Retinal pigment epithelial cell (primary cell): ENCODE measurements at regions not wholly inside any gene's neighbourhood (a gene's known extent, or its start where the extent isn't known, plus 50 kb on each side); places are given as distances from the start of the nearest gene placed in this dataset.

Source experiments
- DNase-seq: peaks from one replicate; pipeline ENCODE4 v3.0.0-alpha.2; 2010; ENCODE audit warnings: low read depth
- H3K4me3 ChIP-seq: 2 replicates; pipeline ENCODE4 v1.5.1; 2011; ENCODE audit warnings: mild to moderate bottlenecking, low read length, control low read depth, moderate library complexity
- TF ChIP-seq, protein P1 (sequence below): conservative IDR thresholded peaks from 2 replicates; pipeline ENCODE4 v1.5.1; 2011; ENCODE audit warnings: low read depth, low read length, control low read depth, inconsistent platforms

DNA sequence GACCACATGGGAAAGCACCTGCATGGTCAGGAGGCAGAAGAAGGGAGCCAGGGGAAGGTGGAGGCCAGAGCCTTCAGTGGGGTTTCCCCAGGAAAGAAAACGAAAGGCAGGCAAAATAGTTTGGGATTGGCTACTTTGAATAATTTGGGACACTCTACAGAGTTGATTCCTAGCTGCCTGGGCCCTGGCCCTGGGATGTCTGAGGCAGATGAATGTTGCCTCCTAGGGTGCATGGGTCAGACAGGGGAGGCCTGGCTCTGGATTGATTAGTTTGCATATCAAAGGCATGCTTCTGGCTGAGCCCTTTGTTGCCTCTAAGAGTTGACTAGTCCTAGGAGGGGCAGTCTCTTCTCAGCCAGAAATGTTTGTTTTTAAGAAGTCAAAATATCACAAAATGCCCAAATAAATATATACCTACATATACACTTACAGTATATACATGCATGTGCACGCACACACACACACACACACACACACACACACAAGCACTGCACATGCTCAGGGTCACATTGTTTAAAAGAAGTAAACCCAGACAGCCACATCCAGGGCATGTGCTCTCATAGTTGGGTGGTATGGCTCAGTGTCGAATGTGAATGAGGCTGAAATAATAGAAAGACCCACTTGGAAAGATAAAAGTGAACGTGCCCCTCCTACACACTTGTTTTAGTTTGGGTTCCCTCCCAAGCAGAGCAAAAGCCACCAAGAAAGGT is 184.2 kb downstream of the GPAM start:
- no peak overlapping the region for H3K4me3 ChIP-seq
- DNase-seq, result no peak
- TF ChIP-seq, protein P1, sequence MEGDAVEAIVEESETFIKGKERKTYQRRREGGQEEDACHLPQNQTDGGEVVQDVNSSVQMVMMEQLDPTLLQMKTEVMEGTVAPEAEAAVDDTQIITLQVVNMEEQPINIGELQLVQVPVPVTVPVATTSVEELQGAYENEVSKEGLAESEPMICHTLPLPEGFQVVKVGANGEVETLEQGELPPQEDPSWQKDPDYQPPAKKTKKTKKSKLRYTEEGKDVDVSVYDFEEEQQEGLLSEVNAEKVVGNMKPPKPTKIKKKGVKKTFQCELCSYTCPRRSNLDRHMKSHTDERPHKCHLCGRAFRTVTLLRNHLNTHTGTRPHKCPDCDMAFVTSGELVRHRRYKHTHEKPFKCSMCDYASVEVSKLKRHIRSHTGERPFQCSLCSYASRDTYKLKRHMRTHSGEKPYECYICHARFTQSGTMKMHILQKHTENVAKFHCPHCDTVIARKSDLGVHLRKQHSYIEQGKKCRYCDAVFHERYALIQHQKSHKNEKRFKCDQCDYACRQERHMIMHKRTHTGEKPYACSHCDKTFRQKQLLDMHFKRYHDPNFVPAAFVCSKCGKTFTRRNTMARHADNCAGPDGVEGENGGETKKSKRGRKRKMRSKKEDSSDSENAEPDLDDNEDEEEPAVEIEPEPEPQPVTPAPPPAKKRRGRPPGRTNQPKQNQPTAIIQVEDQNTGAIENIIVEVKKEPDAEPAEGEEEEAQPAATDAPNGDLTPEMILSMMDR, result no peak

DNA sequence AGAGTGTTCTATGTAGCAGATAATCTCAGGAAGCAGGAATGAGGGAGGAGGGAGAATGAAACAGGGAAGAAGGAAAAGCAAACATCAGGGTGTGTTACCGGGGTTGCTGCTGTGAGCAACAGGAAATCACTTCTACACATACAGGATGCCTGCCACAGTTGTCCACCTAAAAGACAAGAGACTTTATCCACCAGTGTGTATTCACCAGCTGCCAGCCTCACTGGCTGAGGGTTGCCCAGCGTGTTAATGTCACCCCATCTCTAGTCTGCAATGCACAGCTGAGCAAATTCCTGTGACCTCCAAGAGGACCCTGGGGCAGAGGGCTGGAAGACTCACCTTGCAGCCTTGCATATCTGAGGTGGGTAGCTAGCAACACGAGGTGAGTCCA is 183.7 kb downstream of the GPAM start:
- H3K4me3 ChIP-seq, result no peak overlapping the region
- no peak for DNase-seq
- TF ChIP-seq, protein P1, result no peak

DNA sequence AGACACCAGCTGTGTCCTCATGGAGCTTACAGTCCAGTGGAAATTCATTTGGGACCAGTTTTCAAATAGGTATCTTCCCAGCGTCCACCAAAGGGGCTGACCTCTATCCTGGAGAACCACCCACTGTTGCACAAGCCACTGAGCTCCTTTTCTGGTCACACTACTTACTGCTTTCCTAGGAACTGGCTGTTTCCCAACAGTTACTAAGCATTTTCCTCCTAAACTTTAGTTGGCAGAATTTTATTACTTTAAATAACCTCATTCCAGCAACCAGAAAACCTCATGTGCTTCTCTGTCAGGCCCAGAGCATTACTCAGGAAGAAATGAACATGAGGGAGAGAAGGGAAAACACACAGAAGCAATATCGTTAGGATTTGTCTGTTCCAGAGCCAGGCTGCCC is 183.1 kb downstream of the GPAM start:
- H3K4me3 ChIP-seq, result no peak overlapping the region
- DNase-seq, result no peak
- TF ChIP-seq, protein P1, result no peak

DNA sequence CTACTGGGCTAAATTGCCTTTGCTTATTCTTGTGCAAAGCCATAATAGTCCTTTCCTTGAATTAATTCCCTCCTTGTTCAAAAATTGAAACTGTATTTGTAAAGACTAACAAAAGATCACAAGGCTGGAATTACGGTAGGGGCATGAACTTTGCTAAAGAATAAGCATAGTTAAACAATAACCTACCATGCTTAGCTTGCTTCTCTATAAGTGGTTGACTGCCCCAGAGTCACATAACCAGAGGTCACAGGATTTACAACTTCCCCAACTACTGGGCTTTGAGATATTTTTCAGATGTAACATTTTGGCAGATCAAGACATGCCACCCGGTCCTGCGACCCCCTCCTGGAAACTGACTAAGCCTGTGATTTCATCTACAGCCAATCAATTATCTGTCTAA is 181.4 kb downstream of the GPAM start:
- no peak for DNase-seq
- TF ChIP-seq, protein P1, result no peak

DNA sequence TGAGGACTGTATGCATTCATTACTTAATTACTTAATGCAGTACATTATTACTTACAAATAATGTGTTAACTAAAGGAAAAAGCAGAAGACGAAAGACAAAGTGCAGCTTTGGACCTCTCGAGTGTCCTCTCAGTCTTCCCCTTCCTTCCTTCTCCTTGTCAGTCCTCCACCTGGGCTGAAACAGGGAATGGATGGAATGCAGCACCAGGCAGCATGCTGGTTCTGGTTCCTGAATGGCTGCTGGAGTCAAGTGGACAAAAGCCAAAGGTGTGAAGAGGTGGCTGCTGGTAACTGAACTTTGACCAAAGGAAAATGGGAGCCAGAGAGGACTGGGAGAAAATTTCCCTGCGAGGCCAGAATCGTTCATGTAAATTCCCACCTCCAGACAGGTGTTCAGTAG is 179.5 kb downstream of the GPAM start:
- TF ChIP-seq, protein P1, result no peak
- no peak overlapping the region for H3K4me3 ChIP-seq
- no peak for DNase-seq

More for the DNA sequence above, 181.4 kb downstream of the GPAM start:
- H3K4me3 ChIP-seq, result no peak overlapping the region

DNA sequence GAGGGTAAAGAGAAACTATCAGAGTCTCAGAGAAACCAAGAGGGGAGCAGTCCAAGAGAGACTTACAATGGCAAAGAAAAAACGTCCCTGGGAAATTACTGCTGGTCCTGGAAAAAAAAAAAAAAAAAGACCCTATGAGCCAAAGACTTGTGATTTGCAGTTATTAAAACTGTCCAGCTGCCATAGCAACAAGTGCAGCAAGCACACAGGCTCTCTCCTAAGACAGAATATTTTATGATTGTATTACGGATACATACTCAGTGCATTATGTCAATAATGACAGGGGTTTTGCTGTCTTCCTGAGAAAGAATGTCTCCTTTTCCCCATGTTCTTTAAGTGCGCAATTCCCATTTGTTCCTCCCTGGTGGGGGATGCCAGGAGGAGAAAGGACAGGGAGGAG is 178.5 kb downstream of the GPAM start:
- TF ChIP-seq, protein P1, result no peak
- DNase-seq, result no peak
- no peak overlapping the region for H3K4me3 ChIP-seq

DNA sequence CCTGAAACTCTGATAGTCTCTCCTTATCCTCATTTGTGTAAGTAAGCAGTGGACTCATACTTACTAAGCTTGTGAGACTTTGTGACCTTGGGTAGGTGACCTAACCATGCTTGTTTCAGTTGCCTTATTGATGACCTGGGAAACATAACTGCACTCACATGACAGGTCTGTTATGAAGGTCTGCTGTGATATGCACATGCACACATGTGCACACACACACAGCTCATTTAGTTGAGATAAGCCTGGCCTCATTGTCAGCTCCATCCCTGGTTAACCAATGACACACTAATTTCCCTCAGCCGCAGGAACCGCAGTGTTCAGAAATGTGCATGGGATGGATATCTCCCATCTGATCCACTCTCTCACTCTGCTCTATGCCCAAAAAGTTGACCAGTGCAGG is 177.2 kb downstream of the GPAM start:
- H3K4me3 ChIP-seq, result no peak overlapping the region
- DNase-seq, result no peak
- TF ChIP-seq, protein P1, result no peak
